Esophagus squamous epithelium (tissue), 5 donors: ENCODE measurements at regions not wholly inside any gene's neighbourhood (a gene's known extent, or its start where the extent isn't known, plus 50 kb on each side); places are given as distances from the start of the nearest gene placed in this dataset.
A peak's percentile ranks its signal among the peaks of the same experiment; 100 is the strongest.

Source experiments
- DNase-seq: peaks from one replicate; lab custom pipeline; 2025; lab: John Stamatoyannopoulos, UW
- H3K27ac ChIP-seq, 4 donors: fragments of 200-600 bp; sonication (generic); one replicate each; pipeline ENCODE4 v1.5.1; 2016 to 2019; ENCODE audit warnings: mild to moderate bottlenecking in 1 of 4
- H3K27me3 ChIP-seq, 4 donors: fragments of 200-600 bp; sonication (generic); 1 replicate in 3 of 4; 2 replicates in 1 of 4; pipeline versions ENCODE4 v1.5.1 to v1.6.0; 2017 to 2021; ENCODE audit warnings: antibody characterized with exemption in 1 of 4
- H3K36me3 ChIP-seq, 3 donors: fragments of 200-600 bp; sonication (generic); one replicate each; pipeline ENCODE4 v1.5.1; 2016 to 2019
- H3K4me1 ChIP-seq, 3 donors: fragments of 200-600 bp; sonication (generic); one replicate each; pipeline ENCODE4 v1.5.1; 2017 to 2019
- H3K4me3 ChIP-seq, 4 donors: fragments of 200-600 bp; sonication (generic); 1 replicate in 3 of 4; 2 replicates in 1 of 4; pipeline ENCODE4 v1.5.1; 2016 to 2019; ENCODE audit warnings: mild to moderate bottlenecking in 2 of 4, moderate library complexity in 1 of 4
- H3K9me3 ChIP-seq, 3 donors: fragments of 200-600 bp; sonication (generic); one replicate each; pipeline ENCODE4 v1.5.1; 2016 to 2019
- CTCF ChIP-seq, 6 experiments: fragments of 450-650 bp in 4 of 6; fragments of 200-600 bp in 2 of 6; sonication (generic) in 2 of 6; IDR thresholded peaks; one replicate each; pipeline ENCODE4 v1.5.1; 2016 to 2019; ENCODE audit warnings: antibody characterized with exemption in 6 of 6, mild to moderate bottlenecking in 4 of 6, moderate library complexity in 4 of 6
- POLR2A ChIP-seq, 4 donors: fragments of 450-650 bp; IDR thresholded peaks; one replicate each; pipeline ENCODE4 v1.6.1; 2017; ENCODE audit warnings: antibody characterized with exemption in 4 of 4, mild to moderate bottlenecking in 4 of 4, moderate library complexity in 3 of 4
- WGBS, 2 donors: methylation state at CpG; one replicate each; pipeline ENCODE4 v1.1.5; 2018; 5-methylcytosine and 5-hydroxymethylcytosine counted together
- intact Hi-C: fragments of 100-400 bp; cut with DNase I; formaldehyde crosslinking; loops from one replicate; pipeline ENCODE4 v1.15.0; 2022
- donor health status: DM: yes; HTN: yes; CAD: no.

- TF ChIP-seq POLR2A (IDR thresholded peaks at IDR 0.05) (no peak), CTCF (IDR thresholded peaks at IDR 0.05) (no peak)
- DNase-seq, result no peak
- Histone ChIP-seq H3K27ac (no peak overlapping the region), H3K9me3 (no peaks in the 10 kb centered on the region), H3K4me3 (no peak overlapping the region), H3K4me1 (peaks cover 12 to 50% (median 22%) of the 10 kb centered on the region in 3 donors), H3K36me3 (no peaks in the 10 kb centered on the region), H3K27me3 (peaks cover 0 to 4% (median 0%) of the 10 kb centered on the region in 4 donors)
- WGBS, 2 donors, result 49 to 82% methylated on average over 2 of the region's 2 CpGs
- intact Hi-C loops, result no loop called here
Measured at GRCh38 chr15:31227235-31227634, 99.4 kb upstream of the KLF13 start.

- no peak overlapping the region for H3K4me3 ChIP-seq
- no peak overlapping the region for H3K27ac ChIP-seq
- intact Hi-C loops, result no loop called here
Measured at GRCh38 chr15:31228011-31228484, 98.6 kb upstream of the KLF13 start.

GRCh38 chr15:31228980-31229826, 97.4 kb upstream of the KLF13 start:
- Histone ChIP-seq H3K4me3 (peak overlapping the region in 1 of 4 donors; percentile 45), H3K4me1 (peaks cover 3 to 30% (median 6%) of the 10 kb centered on the region in 3 donors), H3K36me3 (no peaks in the 10 kb centered on the region), H3K27me3 (peaks cover 0 to 4% (median 0%) of the 10 kb centered on the region in 4 donors), H3K27ac (peak overlapping the region in 1 of 4 donors; percentile 55), H3K9me3 (no peaks in the 10 kb centered on the region)
- no peak for TF ChIP-seq CTCF (IDR thresholded peaks at IDR 0.05)
- peak in 1 of 4 donors; percentile 54 for TF ChIP-seq POLR2A (IDR thresholded peaks at IDR 0.05)
- WGBS, 2 donors, result 80 to 100% methylated on average over 4 to 5 of the region's 8 CpGs
- intact Hi-C loops, result no loop called here
- no peak for DNase-seq

More at GRCh38 chr15:31228011-31228484, 98.6 kb upstream of the KLF13 start:
- Histone ChIP-seq H3K36me3 (no peaks in the 10 kb centered on the region), H3K4me1 (peaks cover 12 to 42% (median 18%) of the 10 kb centered on the region in 3 donors), H3K9me3 (no peaks in the 10 kb centered on the region), H3K27me3 (peaks cover 0 to 4% (median 0%) of the 10 kb centered on the region in 4 donors)
- DNase-seq, result no peak
- 56 to 68% methylated on average over 7 of the region's 7 CpGs for WGBS, 2 donors
- TF ChIP-seq POLR2A (IDR thresholded peaks at IDR 0.05) (no peak), CTCF (IDR thresholded peaks at IDR 0.05) (no peak)

GRCh38 chr15:31230630-31231485, 95.8 kb upstream of the KLF13 start:
- Histone ChIP-seq H3K4me3 (no peak overlapping the region), H3K27ac (no peak overlapping the region), H3K4me1 (peaks cover 0 to 27% (median 4%) of the 10 kb centered on the region in 3 donors), H3K36me3 (no peaks in the 10 kb centered on the region), H3K27me3 (peaks cover 0 to 4% (median 0%) of the 10 kb centered on the region in 4 donors), H3K9me3 (no peaks in the 10 kb centered on the region)
- intact Hi-C loops, result no loop called here
- peak; percentile 25 for DNase-seq
- TF ChIP-seq CTCF (IDR thresholded peaks at IDR 0.05), result no peak
- 41 to 61% methylated on average over 5 to 6 of the region's 6 CpGs for WGBS, 2 donors
